Neural crest cell (in vitro differentiated cells): ENCODE measurements at regions not wholly inside any gene's neighbourhood (a gene's known extent, or its start where the extent isn't known, plus 50 kb on each side); places are given as distances from the start of the nearest gene placed in this dataset.
A peak's percentile ranks its signal among the peaks of the same experiment; 100 is the strongest.

ENCODE experiments used
- DNase-seq: peaks from one replicate; pipeline ENCODE4 v3.0.0; 2021; ENCODE audit warnings: low read depth, mixed read lengths, low spot score
- H3K27ac Mint-ChIP-seq: one replicate; pipeline ENCODE4 v1.8.0; 2021; ENCODE audit warnings: mild to moderate bottlenecking, mixed read lengths; ENCODE audit not compliant: unreplicated experiment
- H3K27me3 Mint-ChIP-seq: 2 replicates; pipeline ENCODE4 v1.8.0; 2021; ENCODE audit warnings: low read depth, mild to moderate bottlenecking, mixed read lengths
- H3K36me3 Mint-ChIP-seq: 2 replicates; pipeline ENCODE4 v1.8.0; 2021; ENCODE audit warnings: low read depth, mild to moderate bottlenecking, mixed read lengths
- H3K4me1 Mint-ChIP-seq: 2 replicates; pipeline ENCODE4 v1.8.0; 2021; ENCODE audit warnings: mixed read lengths
- H3K4me3 Mint-ChIP-seq: one replicate; pipeline ENCODE4 v1.8.0; 2021; ENCODE audit warnings: mild to moderate bottlenecking, mixed read lengths
- H3K9me3 Mint-ChIP-seq: 2 replicates; pipeline ENCODE4 v1.8.0; 2021; ENCODE audit warnings: mixed read lengths
- TF ChIP-seq, protein P1 (sequence below): fragments of 200-600 bp; sonication (generic); conservative IDR thresholded peaks from 2 replicates; pipeline ENCODE4 v1.5.0; 2021; ENCODE audit warnings: antibody characterized with exemption, mild to moderate bottlenecking

DNA sequence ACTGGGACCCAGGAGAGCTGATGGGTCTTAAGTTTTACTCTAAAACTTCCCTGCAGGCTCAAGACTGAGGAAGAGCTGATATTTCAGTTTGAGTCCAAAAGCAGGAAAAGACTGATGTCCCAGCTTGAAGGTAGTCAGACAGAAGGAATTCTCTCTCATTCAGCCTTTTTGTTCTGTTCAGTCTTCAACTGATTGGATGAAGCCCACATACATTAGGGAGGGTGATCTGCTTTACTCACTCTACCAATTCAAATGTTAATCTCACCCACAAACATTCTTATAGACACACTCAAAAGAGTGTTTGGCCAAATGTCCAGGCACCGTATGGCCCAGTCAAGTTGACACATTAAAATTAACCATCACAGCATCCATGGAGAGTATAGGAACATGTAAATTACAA, 173.5 kb downstream of the KCNRG start:
- TF ChIP-seq, protein P1, sequence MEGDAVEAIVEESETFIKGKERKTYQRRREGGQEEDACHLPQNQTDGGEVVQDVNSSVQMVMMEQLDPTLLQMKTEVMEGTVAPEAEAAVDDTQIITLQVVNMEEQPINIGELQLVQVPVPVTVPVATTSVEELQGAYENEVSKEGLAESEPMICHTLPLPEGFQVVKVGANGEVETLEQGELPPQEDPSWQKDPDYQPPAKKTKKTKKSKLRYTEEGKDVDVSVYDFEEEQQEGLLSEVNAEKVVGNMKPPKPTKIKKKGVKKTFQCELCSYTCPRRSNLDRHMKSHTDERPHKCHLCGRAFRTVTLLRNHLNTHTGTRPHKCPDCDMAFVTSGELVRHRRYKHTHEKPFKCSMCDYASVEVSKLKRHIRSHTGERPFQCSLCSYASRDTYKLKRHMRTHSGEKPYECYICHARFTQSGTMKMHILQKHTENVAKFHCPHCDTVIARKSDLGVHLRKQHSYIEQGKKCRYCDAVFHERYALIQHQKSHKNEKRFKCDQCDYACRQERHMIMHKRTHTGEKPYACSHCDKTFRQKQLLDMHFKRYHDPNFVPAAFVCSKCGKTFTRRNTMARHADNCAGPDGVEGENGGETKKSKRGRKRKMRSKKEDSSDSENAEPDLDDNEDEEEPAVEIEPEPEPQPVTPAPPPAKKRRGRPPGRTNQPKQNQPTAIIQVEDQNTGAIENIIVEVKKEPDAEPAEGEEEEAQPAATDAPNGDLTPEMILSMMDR: no peak
- peak overlapping the region; percentile 0 for H3K4me3 Mint-ChIP-seq
- no peaks in the 10 kb centered on the region for H3K27me3 Mint-ChIP-seq
- no peaks in the 10 kb centered on the region for H3K36me3 Mint-ChIP-seq
- no peak overlapping the region for H3K27ac Mint-ChIP-seq
- peaks cover 34% of the 10 kb centered on the region for H3K4me1 Mint-ChIP-seq
- H3K9me3 Mint-ChIP-seq: no peaks in the 10 kb centered on the region
- DNase-seq: no peak

DNA sequence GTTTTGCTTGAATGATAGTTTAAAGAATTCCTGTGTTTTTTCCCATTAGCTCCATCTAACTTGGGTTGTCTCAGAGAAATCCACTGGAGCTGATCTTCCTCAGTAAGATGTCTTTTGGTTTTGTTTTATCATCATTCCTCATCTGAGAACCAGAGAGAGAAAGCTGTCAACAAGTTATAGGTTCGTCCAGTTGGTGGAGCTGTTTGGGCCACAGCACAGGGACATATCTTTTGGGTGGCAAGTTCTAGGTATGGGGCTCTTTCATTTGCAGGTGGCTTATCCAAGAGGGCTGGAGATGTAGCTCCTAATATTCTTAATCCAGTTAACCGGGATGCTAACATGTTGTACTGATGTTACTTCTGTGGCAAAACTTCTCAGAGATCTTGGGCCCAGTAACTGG, 174.2 kb downstream of the KCNRG start:
- H3K27ac Mint-ChIP-seq: no peak overlapping the region
- no peaks in the 10 kb centered on the region for H3K9me3 Mint-ChIP-seq
- no peaks in the 10 kb centered on the region for H3K27me3 Mint-ChIP-seq
- H3K4me3 Mint-ChIP-seq: no peak overlapping the region
- H3K4me1 Mint-ChIP-seq: peaks cover 34% of the 10 kb centered on the region
- H3K36me3 Mint-ChIP-seq: no peaks in the 10 kb centered on the region
- DNase-seq: no peak
- TF ChIP-seq, protein P1: no peak

DNA sequence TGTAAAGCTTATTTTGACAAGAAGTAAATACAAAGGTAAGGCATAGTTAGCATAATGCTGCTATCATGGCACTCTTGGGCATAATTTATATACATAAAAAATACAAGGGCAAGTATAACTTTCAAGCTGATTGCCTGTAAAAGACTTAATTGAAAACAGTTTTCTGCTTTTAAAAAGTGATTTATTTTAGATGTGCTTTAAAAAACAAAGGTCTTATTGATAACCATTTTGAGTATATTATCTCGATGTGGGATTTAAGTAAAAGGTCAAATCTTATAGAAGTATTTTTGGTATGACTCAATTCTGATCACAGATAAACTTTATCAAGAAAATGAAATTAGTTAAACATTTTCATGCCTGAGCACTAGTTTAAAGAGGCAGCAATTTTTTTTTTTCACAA, 175.8 kb downstream of the KCNRG start:
- peaks cover 34% of the 10 kb centered on the region for H3K4me1 Mint-ChIP-seq
- H3K27ac Mint-ChIP-seq: no peak overlapping the region
- no peaks in the 10 kb centered on the region for H3K36me3 Mint-ChIP-seq
- H3K27me3 Mint-ChIP-seq: no peaks in the 10 kb centered on the region
- H3K9me3 Mint-ChIP-seq: no peaks in the 10 kb centered on the region
- H3K4me3 Mint-ChIP-seq: no peak overlapping the region
- TF ChIP-seq, protein P1: no peak
- no peak for DNase-seq

DNA sequence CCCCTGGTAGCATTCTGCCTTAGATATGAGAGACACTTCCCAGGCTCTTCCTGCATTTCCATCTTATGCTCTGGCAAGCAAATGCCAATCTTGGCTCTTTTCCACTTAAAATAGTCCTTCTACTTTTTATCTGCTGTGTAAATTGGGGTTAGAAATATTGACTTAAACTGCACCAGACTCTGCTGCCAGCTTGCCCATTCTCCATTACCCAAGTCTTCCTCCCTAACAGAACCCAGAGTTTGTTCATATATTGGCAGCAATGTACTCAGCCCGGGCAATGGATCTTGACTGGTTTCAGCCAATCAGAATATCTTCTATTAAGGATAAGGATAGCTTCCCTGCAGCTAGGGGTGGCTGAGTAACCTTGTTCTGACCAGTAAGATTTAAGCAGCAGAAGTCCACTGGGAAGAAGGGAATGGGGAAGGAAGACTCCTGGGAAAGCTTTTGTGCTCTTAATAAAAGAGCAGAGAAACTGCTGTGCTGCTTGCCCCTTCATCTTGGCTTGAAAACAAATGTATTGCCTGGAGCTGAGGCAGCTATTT, 177.1 kb downstream of the KCNRG start:
- DNase-seq: no peak
- Mint-ChIP-seq H3K9me3 (no peaks in the 10 kb centered on the region), H3K36me3 (peaks cover 2% of the 10 kb centered on the region)

DNA sequence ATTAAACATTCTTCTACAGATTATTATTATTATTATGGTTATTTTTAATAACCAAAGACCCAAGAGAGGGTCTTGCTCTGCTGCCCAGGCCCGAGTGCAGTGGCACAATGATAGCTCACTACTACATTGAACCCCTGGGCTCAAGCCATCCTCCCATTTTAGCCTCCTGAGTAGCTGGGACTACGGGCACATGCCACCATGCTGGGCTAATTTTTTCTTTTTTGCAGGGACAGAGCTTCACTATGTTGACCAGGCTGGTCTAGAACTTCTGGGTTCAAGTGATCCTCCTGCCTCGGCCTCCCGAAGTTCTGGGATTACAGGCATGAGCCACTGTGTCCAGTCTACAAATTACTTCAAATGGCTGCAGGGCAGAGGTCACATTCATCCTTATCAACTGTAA, 179.8 kb downstream of the KCNRG start:
- H3K4me1 Mint-ChIP-seq: peaks cover 17% of the 10 kb centered on the region
- H3K27ac Mint-ChIP-seq: no peak overlapping the region
- no peaks in the 10 kb centered on the region for H3K27me3 Mint-ChIP-seq
- H3K9me3 Mint-ChIP-seq: no peaks in the 10 kb centered on the region
- TF ChIP-seq, protein P1: no peak
- peaks cover 8% of the 10 kb centered on the region for H3K36me3 Mint-ChIP-seq
- H3K4me3 Mint-ChIP-seq: no peak overlapping the region
- DNase-seq: no peak

More for the DNA sequence above, 177.1 kb downstream of the KCNRG start:
- no peak overlapping the region for H3K27ac Mint-ChIP-seq
- TF ChIP-seq, protein P1: no peak
- H3K27me3 Mint-ChIP-seq: no peaks in the 10 kb centered on the region
- H3K4me1 Mint-ChIP-seq: peaks cover 22% of the 10 kb centered on the region
- H3K4me3 Mint-ChIP-seq: no peak overlapping the region

DNA sequence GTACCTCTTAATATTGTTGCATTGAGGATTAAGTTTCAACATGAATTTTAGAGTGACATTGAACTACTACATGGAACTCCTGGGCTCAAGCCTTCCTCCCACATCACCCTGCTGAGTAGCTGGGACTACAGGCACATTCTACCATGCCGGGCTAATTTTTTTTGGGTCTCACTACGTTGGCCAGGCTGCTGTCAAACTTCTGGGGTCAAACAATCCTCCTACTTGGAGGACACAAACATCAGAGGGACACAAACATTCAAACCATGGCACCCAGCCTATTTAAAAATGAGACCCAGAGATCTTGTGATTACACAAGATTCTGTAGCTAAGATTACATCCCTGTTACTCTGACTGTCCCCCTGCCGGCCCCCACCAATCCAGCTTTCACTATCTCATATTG, 180.9 kb downstream of the KCNRG start:
- Mint-ChIP-seq H3K27me3 (no peaks in the 10 kb centered on the region), H3K9me3 (no peaks in the 10 kb centered on the region), H3K4me1 (peaks cover 16% of the 10 kb centered on the region), H3K27ac (no peak overlapping the region), H3K4me3 (no peak overlapping the region), H3K36me3 (peaks cover 8% of the 10 kb centered on the region)
- DNase-seq: no peak
- TF ChIP-seq, protein P1: no peak
